ENCODE measurements at regions not wholly inside any gene's neighbourhood (a gene's known extent, or its start where the extent isn't known, plus 50 kb on each side); places are given as distances from the start of the nearest gene placed in this dataset.

- Histone ChIP-seq H3K4me3 (replicated peaks in 1 of 2; ENCODE audit: low read depth in 1 of 2, low read length in 2 of 2) (no peak overlapping the region), H3K9ac (ENCODE audit: low read length) (no peak overlapping the region), H3K79me2 (ENCODE audit: insufficient read depth, low read length) (no peaks in the 10 kb centered on the region), H3K9me2 (ENCODE audit: insufficient read depth) (no peaks in the 10 kb centered on the region), H3K4me2 (ENCODE audit: low read length) (no peak overlapping the region), H3K9me3 (ENCODE audit: control insufficient read depth in 1 of 2, insufficient read depth in 1 of 2, low read depth in 1 of 2, low read length in 2 of 2) (no peaks in the 10 kb centered on the region), H3K27ac (ENCODE audit: low read depth, low read length) (no peak overlapping the region), H4K20me1 (ENCODE audit: insufficient read depth) (no peaks in the 10 kb centered on the region; the same call in 1 of the 2 replicates), H3K36me3 (ENCODE audit: control insufficient read depth in 1 of 2, insufficient read depth in 2 of 2, low read length in 2 of 2) (no peaks in the 10 kb centered on the region), H2AFZ (ENCODE audit: low read depth, low read length, poor library complexity, severe bottlenecking) (no peak overlapping the region), H3K4me1 (ENCODE audit: control insufficient read depth in 1 of 2, insufficient read depth in 2 of 2, low read length in 2 of 2) (no peaks in the 10 kb centered on the region), H3K27me3 (ENCODE audit: insufficient read depth, low read length) (no peaks in the 10 kb centered on the region)
- BruUV-seq (replicated peaks): no TSS peak
- intact Hi-C loops (cut with micrococcal nuclease): no loop called here
- ChIA-PET RAD21 (ENCODE audit: low non-redundant PET in 1 of 2, low total read pairs in 2 of 2, uncharacterized antibody in 2 of 2, unreplicated experiment in 2 of 2) (no interaction called here), POLR2A (no interaction called here), CTCF (no interaction called here)
- no peak for TF ChIP-seq EZH2phosphoT487 (IDR thresholded peaks at IDR 0.05; ENCODE audit: borderline replicate concordance)
- DNase-seq (ENCODE audit: low read depth, low spot score): no peak
- ATAC-seq: no peak
These were observed 403.0 kb upstream of the ID2 start for GRCh38 chr2:8278709-8279354.

GRCh38 chr2:8279506-8279905 is 402.4 kb upstream of the ID2 start:
- intact Hi-C loops (cut with micrococcal nuclease): no loop called here
- Histone ChIP-seq H3K4me1 (ENCODE audit: control insufficient read depth in 1 of 2, insufficient read depth in 2 of 2, low read length in 2 of 2) (peaks cover 0 to 4% of the 10 kb centered on the region in 2 experiments; a peak in 1 of 4 replicates), H3K9me3 (ENCODE audit: control insufficient read depth in 1 of 2, insufficient read depth in 1 of 2, low read depth in 1 of 2, low read length in 2 of 2) (no peaks in the 10 kb centered on the region), H3K27ac (ENCODE audit: low read depth, low read length) (no peak overlapping the region), H2AFZ (ENCODE audit: low read depth, low read length, poor library complexity, severe bottlenecking) (no peak overlapping the region), H3K9me2 (ENCODE audit: insufficient read depth) (no peaks in the 10 kb centered on the region), H3K4me2 (ENCODE audit: low read length) (no peak overlapping the region), H4K20me1 (ENCODE audit: insufficient read depth) (no peaks in the 10 kb centered on the region), H3K79me2 (ENCODE audit: insufficient read depth, low read length) (no peaks in the 10 kb centered on the region), H3K4me3 (replicated peaks in 1 of 2; ENCODE audit: low read depth in 1 of 2, low read length in 2 of 2) (no peak overlapping the region), H3K9ac (ENCODE audit: low read length) (no peak overlapping the region), H3K36me3 (ENCODE audit: control insufficient read depth in 1 of 2, insufficient read depth in 2 of 2, low read length in 2 of 2) (no peaks in the 10 kb centered on the region), H3K27me3 (ENCODE audit: insufficient read depth, low read length) (no peaks in the 10 kb centered on the region)
- DNase-seq (ENCODE audit: low read depth, low spot score) (no peak), ATAC-seq (no peak)
- no peak for TF ChIP-seq ZNF274 (IDR thresholded peaks at IDR 0.05; ENCODE audit: low read depth, low read length)
- TF ChIP-seq ATF3 (IDR thresholded peaks at IDR 0.05): no peak
- no peak for TF ChIP-seq RAD21 (IDR thresholded peaks at IDR 0.05; ENCODE audit: low read depth)
- no peak for TF ChIP-seq FOSL1 (IDR thresholded peaks at IDR 0.05; ENCODE audit: low read depth)
- no peak for TF ChIP-seq EGR1 (IDR thresholded peaks at IDR 0.05; ENCODE audit: low read depth)
- no peak for TF ChIP-seq ZFX (IDR thresholded peaks at IDR 0.05)
- TF ChIP-seq SRF (IDR thresholded peaks at IDR 0.05; ENCODE audit: low read depth): no peak
- no peak for TF ChIP-seq ZBTB33 (IDR thresholded peaks at IDR 0.05; ENCODE audit: extremely low read depth, insufficient replicate concordance, low read length)
- no peak for TF ChIP-seq SIN3A (IDR thresholded peaks at IDR 0.05; ENCODE audit: low read depth)
- no peak for TF ChIP-seq SP1 (IDR thresholded peaks at IDR 0.05; ENCODE audit: low read depth)
- TF ChIP-seq POLR2A (IDR thresholded peaks at IDR 0.05; ENCODE audit: borderline replicate concordance, extremely low read depth, insufficient read depth, insufficient read length): no peak
- TF ChIP-seq CEBPB (IDR thresholded peaks at IDR 0.05; ENCODE audit: low read depth): no peak
- no peak for TF ChIP-seq YY1 (IDR thresholded peaks at IDR 0.05; ENCODE audit: extremely low read depth, insufficient replicate concordance, low read depth, low read length)
- TF ChIP-seq EZH2phosphoT487 (IDR thresholded peaks at IDR 0.05; ENCODE audit: borderline replicate concordance): no peak
- TF ChIP-seq POLR2AphosphoS5 (IDR thresholded peaks at IDR 0.05; ENCODE audit: low read depth, low read length): no peak
- no TSS peak for BruUV-seq (replicated peaks)
- CTCF ChIA-PET: no interaction called here
- RAD21 ChIA-PET (ENCODE audit: low non-redundant PET in 1 of 2, low total read pairs in 2 of 2, uncharacterized antibody in 2 of 2, unreplicated experiment in 2 of 2): no interaction called here
- POLR2A ChIA-PET: no interaction called here
